NT2/D1 (cell line): ENCODE measurements at regions not wholly inside any gene's neighbourhood (a gene's known extent, or its start where the extent isn't known, plus 50 kb on each side); places are given as distances from the start of the nearest gene placed in this dataset.

Experiments
- DNase-seq: peaks from one replicate; pipeline ENCODE4 v3.0.0-alpha.2; 2011; ENCODE audit warnings: low read depth, low spot score
- H3K27me3 ChIP-seq: 2 replicates; pipeline ENCODE4 v1.6.0; 2011; ENCODE audit warnings: mild to moderate bottlenecking; ENCODE audit not compliant: insufficient read length, insufficient read depth
- H3K36me3 ChIP-seq: 2 replicates; pipeline ENCODE4 v1.6.1; 2011; ENCODE audit warnings: mild to moderate bottlenecking, low read length, mixed read lengths; ENCODE audit not compliant: insufficient read depth, insufficient read length
- H3K4me1 ChIP-seq: 2 replicates; pipeline ENCODE4 v1.5.1; 2011; ENCODE audit not compliant: insufficient read depth, insufficient read length
- H3K4me3 ChIP-seq: 2 replicates; pipeline ENCODE4 v1.5.1; 2011; ENCODE audit warnings: low read depth; ENCODE audit not compliant: insufficient read length
- H3K9ac ChIP-seq: 2 replicates; pipeline ENCODE4 v1.6.0; 2011; ENCODE audit warnings: low read depth; ENCODE audit not compliant: insufficient read length
- H3K9me3 ChIP-seq: 2 replicates; pipeline ENCODE4 v1.5.1; 2011; ENCODE audit warnings: mild to moderate bottlenecking, low read length; ENCODE audit not compliant: insufficient read depth
- SUZ12 ChIP-seq: IDR thresholded peaks from 2 replicates; pipeline ENCODE4 v1.6.1; 2011; ENCODE audit not compliant: insufficient read length, insufficient read depth; ENCODE audit errors: extremely low read depth
- YY1 ChIP-seq: IDR thresholded peaks from 2 replicates; pipeline ENCODE4 v1.6.1; 2011; ENCODE audit not compliant: insufficient read length, insufficient read depth
- ZNF274 ChIP-seq: IDR thresholded peaks from 2 replicates; pipeline ENCODE4 v1.6.1; 2011; ENCODE audit warnings: mild to moderate bottlenecking, low read depth, low read length

DNA sequence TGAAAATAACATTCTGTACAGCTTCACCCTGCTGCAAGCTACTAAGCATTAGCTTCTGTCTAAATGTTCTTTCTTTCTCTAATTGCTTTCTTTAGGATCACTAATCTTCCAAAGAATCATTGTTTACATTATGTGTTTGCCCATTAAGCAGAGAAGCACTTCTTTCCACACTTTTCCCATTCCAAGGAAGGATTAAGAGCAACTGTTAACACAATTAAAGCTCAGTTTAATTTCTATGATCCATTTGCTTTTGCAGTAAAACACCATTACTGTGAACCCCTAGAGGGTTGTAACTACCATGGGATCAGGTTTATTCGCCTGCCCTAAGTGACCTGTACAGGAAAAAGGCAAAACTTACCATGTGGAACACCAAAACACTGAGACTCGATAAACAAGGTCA lies 125.8 kb upstream of the ZNF385D start:
- no peak overlapping the region for H3K9ac ChIP-seq
- DNase-seq = no peak

DNA sequence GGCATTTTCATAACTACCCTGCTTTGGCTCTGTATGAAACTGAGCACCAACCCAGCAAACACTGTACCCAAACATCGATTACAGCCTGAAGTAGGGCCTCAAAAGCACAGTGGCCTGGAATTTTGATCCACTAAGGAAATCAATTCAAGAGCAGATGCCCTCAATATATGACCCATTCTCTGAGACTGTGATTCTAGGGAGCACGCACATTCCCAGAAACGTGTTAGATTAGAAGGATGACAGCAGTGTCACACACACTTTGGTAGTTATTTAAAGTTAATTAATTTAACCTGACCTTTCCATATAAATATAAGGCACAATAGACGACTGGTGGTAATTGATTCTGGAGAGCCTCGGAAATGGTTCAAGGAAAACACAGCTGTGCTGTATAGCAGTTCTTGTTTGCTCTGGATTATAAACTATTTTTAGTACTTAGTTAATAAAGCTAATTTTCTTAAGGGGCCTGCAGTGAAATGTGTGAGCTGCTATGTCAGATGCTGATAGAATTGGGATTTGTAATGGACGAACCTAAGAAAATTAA lies 126.3 kb upstream of the ZNF385D start:
- H3K4me3 ChIP-seq = no peak overlapping the region
- no peaks in the 10 kb centered on the region for H3K9me3 ChIP-seq
- DNase-seq = no peak
- H3K36me3 ChIP-seq = no peaks in the 10 kb centered on the region
- TF ChIP-seq SUZ12 (no peak), ZNF274 (no peak), YY1 (no peak)
- no peak overlapping the region for H3K9ac ChIP-seq
- H3K4me1 ChIP-seq = no peaks in the 10 kb centered on the region
- H3K27me3 ChIP-seq = no peaks in the 10 kb centered on the region

More for the DNA sequence above, 125.8 kb upstream of the ZNF385D start:
- no peaks in the 10 kb centered on the region for H3K9me3 ChIP-seq
- H3K36me3 ChIP-seq = no peaks in the 10 kb centered on the region
- TF ChIP-seq ZNF274 (no peak), SUZ12 (no peak), YY1 (no peak)
- H3K4me3 ChIP-seq = no peak overlapping the region
- H3K4me1 ChIP-seq = no peaks in the 10 kb centered on the region
- no peaks in the 10 kb centered on the region for H3K27me3 ChIP-seq

DNA sequence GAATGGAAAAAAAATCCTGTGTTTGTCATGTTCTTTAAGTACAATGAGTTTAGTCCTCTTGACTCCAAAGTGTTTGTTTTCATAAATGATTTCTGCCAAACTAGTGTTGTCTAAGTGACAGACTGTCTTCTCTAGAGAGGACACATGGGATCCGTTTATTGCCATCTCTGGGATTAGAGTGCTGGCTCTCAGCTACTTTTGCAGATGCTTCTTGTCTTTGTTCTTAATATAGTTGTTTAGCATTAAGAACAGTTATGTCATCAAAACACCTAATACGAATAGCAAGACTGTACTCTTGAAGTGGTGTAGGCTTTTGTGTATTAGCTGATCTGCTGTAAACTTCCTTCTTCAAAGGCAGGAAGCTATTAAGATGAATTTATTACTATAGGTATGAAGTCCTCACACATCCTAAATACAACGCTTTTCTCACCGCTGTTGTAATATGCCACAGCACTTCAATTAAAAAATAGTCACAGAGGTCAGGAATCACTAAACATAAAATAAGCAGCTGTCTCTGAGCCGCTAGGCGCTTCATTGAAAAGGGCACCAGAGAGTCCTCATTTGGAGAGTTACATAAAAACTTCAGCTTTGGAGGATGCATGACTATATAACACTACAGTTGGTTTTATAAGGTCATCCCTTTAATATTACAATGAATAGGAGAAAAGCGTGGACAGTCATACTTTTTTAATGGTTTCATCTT lies 128.3 kb upstream of the ZNF385D start:
- no peak for TF ChIP-seq YY1
- no peak for TF ChIP-seq SUZ12
- no peak for TF ChIP-seq ZNF274
- no peaks in the 10 kb centered on the region for H3K27me3 ChIP-seq
- no peak overlapping the region for H3K9ac ChIP-seq
- no peaks in the 10 kb centered on the region for H3K36me3 ChIP-seq
- no peak overlapping the region for H3K4me3 ChIP-seq
- no peaks in the 10 kb centered on the region for H3K9me3 ChIP-seq
- DNase-seq = no peak
- no peaks in the 10 kb centered on the region for H3K4me1 ChIP-seq

- H3K9me3 ChIP-seq = no peaks in the 10 kb centered on the region
- no peak overlapping the region for H3K4me3 ChIP-seq
- no peaks in the 10 kb centered on the region for H3K27me3 ChIP-seq
- H3K4me1 ChIP-seq = no peaks in the 10 kb centered on the region
- H3K9ac ChIP-seq = no peak overlapping the region
- no peak for TF ChIP-seq SUZ12
- no peak for TF ChIP-seq YY1
- no peak for TF ChIP-seq ZNF274
- DNase-seq = no peak
- no peaks in the 10 kb centered on the region for H3K36me3 ChIP-seq
These were observed 137.6 kb upstream of the ZNF385D start for GRCh38 chr3:21888656-21889055.

GRCh38 chr3:21889166-21889565 lies 138.2 kb upstream of the ZNF385D start:
- H3K9me3 ChIP-seq = no peaks in the 10 kb centered on the region
- no peaks in the 10 kb centered on the region for H3K4me1 ChIP-seq
- no peak for TF ChIP-seq ZNF274
- no peak overlapping the region for H3K4me3 ChIP-seq
- no peaks in the 10 kb centered on the region for H3K27me3 ChIP-seq
- H3K9ac ChIP-seq = no peak overlapping the region
- DNase-seq = no peak
- no peaks in the 10 kb centered on the region for H3K36me3 ChIP-seq

- no peak for TF ChIP-seq ZNF274
- TF ChIP-seq YY1 = no peak
- no peak for TF ChIP-seq SUZ12
- Histone ChIP-seq H3K36me3 (no peaks in the 10 kb centered on the region), H3K27me3 (no peaks in the 10 kb centered on the region), H3K9ac (no peak overlapping the region), H3K4me3 (no peak overlapping the region), H3K9me3 (no peaks in the 10 kb centered on the region), H3K4me1 (no peaks in the 10 kb centered on the region)
- DNase-seq = no peak
These were observed 141.1 kb upstream of the ZNF385D start for GRCh38 chr3:21892104-21892503.

GRCh38 chr3:21893242-21893641 lies 142.2 kb upstream of the ZNF385D start:
- H3K36me3 ChIP-seq = no peaks in the 10 kb centered on the region
- H3K4me1 ChIP-seq = no peaks in the 10 kb centered on the region
- no peaks in the 10 kb centered on the region for H3K9me3 ChIP-seq
- no peak for TF ChIP-seq SUZ12
- no peak for TF ChIP-seq ZNF274
- no peak for TF ChIP-seq YY1
- DNase-seq = no peak
- H3K9ac ChIP-seq = no peak overlapping the region
- H3K4me3 ChIP-seq = no peak overlapping the region
- H3K27me3 ChIP-seq = no peaks in the 10 kb centered on the region
